Astrocyte of the spinal cord (primary cell): ENCODE measurements at regions not wholly inside any gene's neighbourhood (a gene's known extent, or its start where the extent isn't known, plus 50 kb on each side); places are given as distances from the start of the nearest gene placed in this dataset.

Experiments used
- DNase-seq: peaks from one replicate; pipeline ENCODE4 v3.0.0; 2011; ENCODE audit warnings: low read depth, low spot score
- H3K4me3 ChIP-seq: 2 replicates; pipeline ENCODE4 v1.5.1; 2011; ENCODE audit warnings: low read depth, mild to moderate bottlenecking, low read length, moderate library complexity
- in situ Hi-C: cut with HindIII; loops from 2 replicates; pipeline ENCODE4 v1.10.0; 2017; ENCODE audit warnings: low sequenced_read_pairs
- TF ChIP-seq, protein P1 (sequence below): IDR thresholded peaks from 2 replicates; pipeline ENCODE4 v1.5.1; 2012; ENCODE audit warnings: low read depth, mild to moderate bottlenecking, low read length, inconsistent platforms

DNA sequence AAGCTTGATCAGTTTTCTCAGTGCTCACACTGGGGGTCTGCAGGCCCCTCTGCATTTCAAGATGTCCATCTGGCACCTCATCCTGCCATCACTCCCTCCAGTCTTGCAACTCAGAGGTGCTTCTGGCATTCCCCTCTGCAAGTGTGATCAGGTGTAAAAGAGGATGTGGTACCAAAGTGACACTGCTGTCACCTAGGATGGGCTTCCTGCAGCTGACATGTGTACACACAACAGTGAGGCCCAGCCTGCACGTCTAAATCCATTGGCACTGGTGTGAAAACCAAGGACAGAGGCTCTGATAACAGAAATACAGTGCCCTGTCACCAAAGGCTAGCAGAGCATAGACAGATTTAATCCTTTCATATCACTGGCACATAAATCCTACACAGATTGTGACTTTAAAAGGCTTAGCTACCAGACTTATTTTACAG is 162.5 kb upstream of the CELF2 start:
- in situ Hi-C loops: no loop called here
- TF ChIP-seq, protein P1, sequence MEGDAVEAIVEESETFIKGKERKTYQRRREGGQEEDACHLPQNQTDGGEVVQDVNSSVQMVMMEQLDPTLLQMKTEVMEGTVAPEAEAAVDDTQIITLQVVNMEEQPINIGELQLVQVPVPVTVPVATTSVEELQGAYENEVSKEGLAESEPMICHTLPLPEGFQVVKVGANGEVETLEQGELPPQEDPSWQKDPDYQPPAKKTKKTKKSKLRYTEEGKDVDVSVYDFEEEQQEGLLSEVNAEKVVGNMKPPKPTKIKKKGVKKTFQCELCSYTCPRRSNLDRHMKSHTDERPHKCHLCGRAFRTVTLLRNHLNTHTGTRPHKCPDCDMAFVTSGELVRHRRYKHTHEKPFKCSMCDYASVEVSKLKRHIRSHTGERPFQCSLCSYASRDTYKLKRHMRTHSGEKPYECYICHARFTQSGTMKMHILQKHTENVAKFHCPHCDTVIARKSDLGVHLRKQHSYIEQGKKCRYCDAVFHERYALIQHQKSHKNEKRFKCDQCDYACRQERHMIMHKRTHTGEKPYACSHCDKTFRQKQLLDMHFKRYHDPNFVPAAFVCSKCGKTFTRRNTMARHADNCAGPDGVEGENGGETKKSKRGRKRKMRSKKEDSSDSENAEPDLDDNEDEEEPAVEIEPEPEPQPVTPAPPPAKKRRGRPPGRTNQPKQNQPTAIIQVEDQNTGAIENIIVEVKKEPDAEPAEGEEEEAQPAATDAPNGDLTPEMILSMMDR: no peak
- DNase-seq: no peak

DNA sequence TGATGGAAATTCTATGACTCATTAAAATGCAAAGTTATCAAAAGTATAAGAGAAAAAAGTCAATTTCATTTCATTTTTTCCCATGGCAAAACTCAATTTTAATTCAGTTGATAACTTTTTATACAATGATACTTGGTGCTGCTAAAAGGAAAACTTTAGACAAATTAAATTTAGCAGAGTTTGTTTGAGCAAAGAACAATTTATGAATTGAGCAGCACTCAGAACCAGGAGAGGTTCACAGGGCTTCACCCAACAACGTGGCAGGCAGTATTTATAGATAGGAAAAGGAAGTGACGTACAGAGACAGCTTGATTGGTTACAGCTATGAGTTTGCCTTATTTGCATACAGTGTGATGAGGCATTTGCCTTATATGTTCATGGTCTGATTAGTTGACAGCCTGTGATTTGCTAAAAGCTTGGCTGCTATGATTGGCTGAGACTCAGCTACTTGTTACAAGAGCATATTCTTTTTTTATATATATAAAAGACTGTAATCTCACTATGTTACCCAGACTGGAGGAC is 157.2 kb upstream of the CELF2 start:
- in situ Hi-C loops: no loop called here
- H3K4me3 ChIP-seq: no peak overlapping the region
- DNase-seq: no peak
- TF ChIP-seq, protein P1: no peak

More for the DNA sequence above, 162.5 kb upstream of the CELF2 start:
- no peak overlapping the region for H3K4me3 ChIP-seq

DNA sequence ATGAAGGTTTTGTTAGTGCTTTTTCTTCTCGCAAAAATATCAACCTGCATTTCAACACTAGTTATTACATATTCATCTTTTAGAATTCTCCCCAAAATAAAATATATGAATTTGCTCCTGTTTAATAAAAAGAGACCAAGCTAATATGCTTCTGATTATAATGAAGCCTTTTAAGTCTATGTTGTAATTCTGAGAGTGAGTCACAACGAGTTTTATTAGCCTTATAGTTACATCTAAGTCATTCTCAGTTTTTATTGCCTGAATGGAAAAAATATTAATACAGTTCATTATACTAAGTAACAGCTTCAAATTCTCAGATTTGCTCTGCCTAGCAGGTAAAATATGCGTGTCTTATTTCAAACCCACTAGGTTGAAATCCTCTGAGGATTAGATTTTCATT is 152.4 kb upstream of the CELF2 start:
- no peak overlapping the region for H3K4me3 ChIP-seq
- DNase-seq: no peak
- TF ChIP-seq, protein P1: no peak
- in situ Hi-C loops: no loop called here

DNA sequence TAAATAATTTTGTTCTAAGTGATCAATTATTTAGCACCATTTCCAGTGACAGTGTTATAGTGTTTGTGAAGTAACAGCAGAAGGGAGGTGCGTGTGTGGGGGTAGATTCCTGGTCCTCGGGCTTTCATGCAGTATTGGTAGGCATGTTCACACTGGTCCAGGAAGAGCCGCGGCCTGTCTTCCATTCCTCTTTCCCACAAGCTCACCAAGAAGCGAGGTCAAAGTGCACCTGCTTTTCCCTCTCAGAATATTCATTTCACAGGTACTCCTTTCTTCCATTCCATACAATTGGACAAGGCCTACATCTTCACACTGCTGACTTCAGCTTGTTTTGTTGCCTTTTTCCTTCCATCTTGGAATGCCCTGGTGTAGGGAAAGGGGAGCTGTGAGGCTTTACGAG is 151.8 kb upstream of the CELF2 start:
- H3K4me3 ChIP-seq: no peak overlapping the region
- TF ChIP-seq, protein P1: no peak
- in situ Hi-C loops: no loop called here
- DNase-seq: no peak

DNA sequence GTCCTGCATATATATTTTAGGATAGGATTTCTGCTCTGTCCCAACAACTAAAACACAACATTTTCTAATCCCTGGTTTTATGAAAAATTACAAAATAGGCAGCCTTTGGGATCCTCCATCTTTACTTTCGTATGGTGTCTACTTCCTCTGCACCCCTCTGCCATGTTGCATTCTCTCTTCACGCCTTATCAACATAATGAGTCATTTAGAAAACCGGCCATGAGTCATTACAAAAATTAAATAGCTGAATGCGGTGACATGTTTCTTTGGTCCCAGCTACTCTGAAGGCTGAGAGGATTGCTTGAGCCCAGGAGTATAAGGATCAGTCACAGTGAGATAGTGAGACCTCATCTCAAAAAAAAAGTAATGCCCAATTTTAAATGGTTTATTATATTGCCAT is 148.1 kb upstream of the CELF2 start:
- TF ChIP-seq, protein P1: no peak
- in situ Hi-C loops: no loop called here
- no peak overlapping the region for H3K4me3 ChIP-seq
- peak; percentile 44 for DNase-seq

DNA sequence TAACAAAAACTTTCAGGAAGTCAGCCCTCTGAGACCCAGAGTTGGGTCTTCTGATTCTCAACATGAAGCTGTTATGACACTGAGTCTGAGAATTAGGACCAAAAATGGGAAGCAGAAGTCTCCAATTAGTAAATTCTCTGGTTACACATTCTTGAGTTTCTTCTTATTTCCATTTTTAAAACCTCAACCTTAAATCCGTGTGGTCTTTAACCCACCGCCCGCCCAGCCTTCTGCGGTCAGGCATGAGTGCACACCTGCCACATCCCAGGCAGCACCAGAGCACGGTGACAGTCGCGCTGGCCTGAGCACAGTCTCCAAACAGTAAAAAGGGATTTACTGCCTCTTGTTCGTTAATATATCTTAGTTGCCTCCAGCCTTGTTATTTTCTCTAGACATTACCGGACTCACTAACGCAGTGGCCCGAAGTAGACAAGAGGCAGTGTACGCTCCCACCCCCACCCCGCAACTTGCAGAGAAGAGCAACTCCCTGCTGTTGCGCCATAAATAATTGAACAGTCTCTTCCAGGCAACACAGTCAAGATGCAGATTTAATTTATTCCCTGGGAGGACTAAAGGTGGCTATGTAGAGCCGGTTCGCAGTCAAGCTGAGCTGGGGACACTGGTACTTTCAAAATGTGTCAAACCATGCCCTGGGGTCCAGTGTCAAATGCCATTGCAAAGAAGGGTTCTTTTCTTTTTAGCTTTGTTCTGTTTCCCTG is 147.0 kb upstream of the CELF2 start:
- in situ Hi-C loops: no loop called here
- H3K4me3 ChIP-seq: no peak overlapping the region
- no peak for DNase-seq
- TF ChIP-seq, protein P1: no peak
